VCaP (cell line): ENCODE measurements at regions not wholly inside any gene's neighbourhood (a gene's known extent, or its start where the extent isn't known, plus 50 kb on each side); places are given as distances from the start of the nearest gene placed in this dataset.

Experiments
- H3K27ac ChIP-seq: fragments of 450-650 bp; 2 replicates; pipeline ENCODE4 v1.5.1; 2017
- TF ChIP-seq, protein P1 (sequence below): fragments of 450-650 bp; conservative IDR thresholded peaks from 2 replicates; pipeline ENCODE4 v1.5.1; 2017; ENCODE audit warnings: mild to moderate bottlenecking, moderate library complexity

DNA sequence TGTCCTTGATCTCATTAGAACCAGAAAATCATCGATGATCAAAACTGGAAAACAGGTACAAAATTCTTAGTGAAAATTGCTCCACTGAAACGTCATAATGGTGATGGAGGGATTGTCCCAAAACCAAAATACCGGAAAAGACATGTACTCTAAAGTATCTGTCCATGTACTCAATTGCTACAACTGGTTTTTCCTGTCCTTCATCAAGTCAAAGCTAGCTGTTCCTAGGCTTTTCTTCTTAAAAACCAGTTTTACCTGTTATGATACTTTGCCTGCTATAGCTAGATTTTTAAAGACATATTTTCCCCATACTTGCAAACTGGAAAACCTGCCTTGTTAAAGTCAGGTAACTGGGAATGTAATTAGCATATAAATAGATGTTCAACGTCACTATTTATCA is 50.5 kb upstream of the LRRC1 start:
- TF ChIP-seq, protein P1, sequence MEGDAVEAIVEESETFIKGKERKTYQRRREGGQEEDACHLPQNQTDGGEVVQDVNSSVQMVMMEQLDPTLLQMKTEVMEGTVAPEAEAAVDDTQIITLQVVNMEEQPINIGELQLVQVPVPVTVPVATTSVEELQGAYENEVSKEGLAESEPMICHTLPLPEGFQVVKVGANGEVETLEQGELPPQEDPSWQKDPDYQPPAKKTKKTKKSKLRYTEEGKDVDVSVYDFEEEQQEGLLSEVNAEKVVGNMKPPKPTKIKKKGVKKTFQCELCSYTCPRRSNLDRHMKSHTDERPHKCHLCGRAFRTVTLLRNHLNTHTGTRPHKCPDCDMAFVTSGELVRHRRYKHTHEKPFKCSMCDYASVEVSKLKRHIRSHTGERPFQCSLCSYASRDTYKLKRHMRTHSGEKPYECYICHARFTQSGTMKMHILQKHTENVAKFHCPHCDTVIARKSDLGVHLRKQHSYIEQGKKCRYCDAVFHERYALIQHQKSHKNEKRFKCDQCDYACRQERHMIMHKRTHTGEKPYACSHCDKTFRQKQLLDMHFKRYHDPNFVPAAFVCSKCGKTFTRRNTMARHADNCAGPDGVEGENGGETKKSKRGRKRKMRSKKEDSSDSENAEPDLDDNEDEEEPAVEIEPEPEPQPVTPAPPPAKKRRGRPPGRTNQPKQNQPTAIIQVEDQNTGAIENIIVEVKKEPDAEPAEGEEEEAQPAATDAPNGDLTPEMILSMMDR, result no peak
- peak overlapping the region; percentile 11; the same call in 1 of the 2 replicates for H3K27ac ChIP-seq

DNA sequence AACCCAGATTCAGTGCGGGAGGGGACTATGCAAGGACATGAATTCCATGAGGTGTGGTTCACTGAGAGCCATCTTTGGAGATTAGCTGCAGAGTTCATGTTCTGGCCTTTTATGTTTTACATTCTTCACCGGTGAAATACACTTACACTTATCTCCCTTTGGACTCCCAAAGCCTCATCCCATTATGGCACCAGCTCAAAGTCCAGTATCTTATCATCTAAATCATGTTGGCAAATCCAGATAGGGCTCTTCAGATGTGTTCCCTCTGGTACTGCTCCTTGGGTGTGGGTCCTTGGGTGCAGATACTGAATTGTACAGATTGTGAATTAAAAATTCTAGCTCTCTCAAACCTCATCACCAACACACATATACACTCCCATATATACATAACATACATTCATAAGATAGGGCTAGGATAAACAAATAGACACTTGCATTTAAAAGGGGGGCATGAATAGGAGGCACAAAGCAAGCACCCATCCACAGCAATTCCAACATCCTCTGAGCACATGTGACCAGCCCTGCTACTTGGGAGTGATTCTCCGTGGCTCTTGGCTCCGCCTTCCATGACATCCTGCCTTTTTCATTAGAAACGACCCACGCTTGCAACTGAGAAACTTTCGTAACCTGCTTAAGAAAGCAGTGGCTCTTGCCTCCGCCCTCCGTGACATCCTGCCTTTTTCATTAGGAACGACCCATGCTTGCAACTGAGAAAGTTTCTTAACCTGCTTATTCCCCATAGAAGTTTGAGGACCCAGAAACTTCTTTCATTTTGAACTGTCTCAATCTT is 53.6 kb upstream of the LRRC1 start:
- no peak overlapping the region for H3K27ac ChIP-seq
- TF ChIP-seq, protein P1, result no peak

DNA sequence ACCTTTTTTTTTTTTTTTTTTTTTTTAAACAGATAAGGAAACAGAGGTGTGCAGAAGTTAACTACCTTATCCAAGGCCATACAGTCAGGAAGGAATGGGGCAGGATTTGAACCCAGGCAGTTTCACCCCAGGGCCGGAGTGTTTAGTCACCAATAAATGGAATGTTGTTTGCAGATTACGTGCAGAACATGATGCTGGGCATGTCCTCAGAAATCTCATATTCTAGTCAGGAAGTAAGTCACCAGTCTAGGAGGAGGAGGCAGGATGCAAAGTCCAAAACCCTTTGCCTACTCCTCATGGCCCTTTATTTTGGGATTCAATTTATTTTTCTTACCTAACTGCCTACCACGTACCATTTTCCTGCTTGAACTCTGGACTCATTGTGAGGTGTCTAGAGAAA is 57.1 kb upstream of the LRRC1 start:
- TF ChIP-seq, protein P1, result no peak
- H3K27ac ChIP-seq, result no peak overlapping the region

DNA sequence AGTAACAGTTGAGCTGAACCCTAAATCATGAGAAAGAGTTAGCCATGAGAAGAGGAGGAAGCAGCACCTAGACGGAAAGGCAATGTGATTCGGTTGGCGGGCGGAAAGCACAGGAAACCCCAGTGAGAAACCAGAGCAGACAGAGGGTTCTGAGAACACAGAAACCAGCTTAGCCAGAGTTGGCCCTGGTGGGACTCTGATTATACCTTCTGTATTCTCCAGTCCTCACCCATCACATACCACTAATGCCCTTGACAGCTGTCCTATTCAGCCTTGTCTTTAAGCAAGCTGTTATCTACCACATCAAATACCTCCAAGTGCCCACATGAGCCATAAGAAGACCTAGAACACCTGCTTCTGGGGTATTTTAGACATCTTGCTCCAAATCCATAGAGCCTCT is 58.9 kb upstream of the LRRC1 start:
- H3K27ac ChIP-seq, result no peak overlapping the region
- TF ChIP-seq, protein P1, result no peak

DNA sequence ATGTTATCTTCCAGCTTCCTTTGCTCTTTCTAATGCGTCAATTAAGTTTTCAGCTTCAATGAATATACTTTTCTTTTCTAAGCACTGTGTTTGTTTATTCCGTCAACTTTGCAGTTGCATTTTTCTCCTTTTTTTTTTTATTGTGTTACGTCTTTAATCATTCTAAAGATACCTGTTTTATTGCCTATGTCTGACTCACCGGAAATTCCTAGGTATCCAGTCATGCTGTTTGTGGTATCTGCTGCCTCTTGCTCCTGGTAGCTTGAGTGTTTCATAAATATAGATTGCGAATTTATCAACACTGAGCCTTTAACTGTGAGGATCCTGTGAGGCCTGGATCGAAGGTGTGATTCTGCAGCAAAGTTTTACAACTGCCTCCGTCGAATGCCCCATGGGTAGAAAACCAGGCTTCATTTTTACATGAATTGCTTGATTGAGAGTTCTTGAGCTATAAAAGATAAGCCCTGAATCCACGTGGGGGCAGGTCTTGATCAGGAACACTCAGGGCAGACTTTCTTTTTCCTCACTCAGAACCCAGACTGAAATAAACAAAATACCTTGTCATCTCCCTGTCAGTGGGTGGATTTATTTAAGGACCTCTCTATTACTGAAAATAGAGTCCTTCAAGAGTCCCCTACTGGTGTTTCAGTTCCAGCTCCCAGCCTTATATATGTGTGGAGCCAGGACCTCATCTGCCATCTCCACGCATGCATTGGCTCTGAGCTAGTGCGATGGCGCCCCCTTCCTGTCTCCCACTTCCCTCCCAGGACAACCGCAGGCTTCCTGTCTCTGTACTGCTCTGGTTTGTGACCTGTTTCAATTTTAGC is 60.1 kb upstream of the LRRC1 start:
- H3K27ac ChIP-seq, result no peak overlapping the region
- TF ChIP-seq, protein P1, result no peak; the same call in 1 of the 2 replicates

DNA sequence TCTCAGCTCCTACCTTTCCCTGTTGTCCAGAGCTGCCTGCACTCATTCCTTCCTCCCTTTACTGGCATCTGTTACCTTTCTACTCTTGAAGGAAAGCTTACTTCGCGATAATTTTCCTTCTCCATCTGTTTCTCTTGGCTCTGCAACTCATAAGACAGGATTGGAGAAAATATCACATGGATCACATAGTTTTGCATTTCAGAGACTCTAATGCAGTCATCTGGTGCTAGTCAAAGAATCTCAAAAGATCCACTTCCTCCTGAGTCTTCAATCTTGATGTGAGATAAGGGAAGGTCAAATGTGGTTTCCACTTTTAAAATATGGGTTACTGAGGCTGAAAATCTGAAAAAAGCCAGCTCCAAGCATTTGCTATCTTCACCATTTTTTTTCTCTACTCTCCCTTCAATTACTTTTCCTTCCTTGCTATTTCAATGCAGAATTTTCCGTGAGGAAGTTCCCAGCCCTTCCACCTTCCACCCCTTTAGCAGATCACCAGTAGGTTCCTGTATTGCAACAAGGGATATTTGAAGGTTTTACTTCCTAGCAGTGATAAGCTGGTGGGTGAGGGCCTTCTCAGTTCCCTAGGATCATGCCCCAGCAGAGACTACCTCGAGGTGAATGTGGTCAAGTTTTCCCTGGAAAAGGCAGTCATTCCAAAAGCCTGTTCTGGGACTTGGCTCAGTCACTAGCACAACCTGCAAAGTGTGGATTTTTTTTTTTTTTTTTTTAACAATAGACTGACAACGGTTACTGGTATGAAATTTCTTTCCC is 62.8 kb upstream of the LRRC1 start:
- TF ChIP-seq, protein P1, result no peak
- H3K27ac ChIP-seq, result no peak overlapping the region

DNA sequence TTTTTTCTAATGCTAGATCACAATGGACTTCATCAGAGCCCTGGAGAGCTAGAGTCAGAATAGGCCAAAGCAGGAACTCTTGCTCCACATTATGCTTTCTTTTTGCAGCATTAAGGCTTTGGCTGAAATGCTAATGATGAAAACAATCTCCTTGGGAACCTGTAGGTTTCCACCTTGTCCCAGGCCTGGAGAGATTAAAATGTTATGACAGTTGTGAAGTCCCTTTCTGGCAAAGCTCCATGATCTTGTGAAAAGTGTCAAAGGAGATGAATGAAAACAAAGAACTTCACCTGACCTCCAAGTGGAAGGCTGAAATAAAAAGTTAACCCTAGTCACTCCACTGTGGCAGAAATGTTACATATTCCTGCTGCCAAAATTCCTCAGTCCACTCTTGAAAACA is 64.0 kb upstream of the LRRC1 start:
- TF ChIP-seq, protein P1, result no peak
- no peak overlapping the region for H3K27ac ChIP-seq
